OCI-LY7 (cell line): ENCODE measurements at regions not wholly inside any gene's neighbourhood (a gene's known extent, or its start where the extent isn't known, plus 50 kb on each side); places are given as distances from the start of the nearest gene placed in this dataset.

Experiments used
- BruUV-seq: library from RNA; stranded (reverse); fragments of 400-500 nt; replicated peaks from 2 replicates; lab custom pipeline; 2021; lab: Mats Ljungman, UMichigan
- CTCF ChIA-PET: fragments of 300-600 bp; sonication (Branson Sonifier 250); formaldehyde crosslinking; loops from one replicate; lab custom pipeline; 2022; ENCODE audit warnings: antibody characterized with exemption; ENCODE audit not compliant: unreplicated experiment; lab: Charles Lee
- POLR2A ChIA-PET: fragments of 300-600 bp; sonication (Branson Sonifier 250); formaldehyde crosslinking; loops from one replicate; lab custom pipeline; 2022; ENCODE audit warnings: antibody characterized with exemption; lab: Charles Lee
- DNase-seq: peaks from one replicate; pipeline ENCODE4 v3.0.0-alpha.2; 2015; ENCODE audit warnings: low spot score
- H2AFZ ChIP-seq: fragments of 200-600 bp; sonication (generic), shearing (Covaris generic); 2 replicates; pipeline ENCODE4 v1.6.1; 2014; ENCODE audit warnings: mild to moderate bottlenecking, antibody characterized with exemption, low read length, moderate library complexity
- H3K27ac ChIP-seq: fragments of 200-600 bp; sonication (generic); 2 replicates; pipeline ENCODE4 v1.5.1; 2014; ENCODE audit warnings: mixed run types, low read depth, mild to moderate bottlenecking, moderate library complexity, low read length, inconsistent platforms; ENCODE audit not compliant: poor library complexity, severe bottlenecking
- H3K36me3 ChIP-seq: fragments of 200-600 bp; sonication (generic); 2 replicates; pipeline ENCODE4 v1.6.1; 2014; ENCODE audit warnings: mild to moderate bottlenecking, antibody characterized with exemption, low read length, moderate library complexity, mixed read lengths; ENCODE audit not compliant: insufficient read depth
- H3K4me1 ChIP-seq: fragments of 200-600 bp; sonication (generic); 2 replicates; pipeline ENCODE4 v1.5.1; 2014; ENCODE audit warnings: mild to moderate bottlenecking, low read length; ENCODE audit not compliant: insufficient read depth, poor library complexity, severe bottlenecking
- H3K4me2 ChIP-seq: fragments of 200-600 bp; sonication (generic); 2 replicates; pipeline ENCODE4 v1.6.1; 2014; ENCODE audit warnings: mild to moderate bottlenecking, low read length
- H3K4me3 ChIP-seq: fragments of 200-600 bp; sonication (generic); 2 replicates; pipeline ENCODE4 v1.5.1; 2014; ENCODE audit warnings: mild to moderate bottlenecking, low read depth, low read length; ENCODE audit not compliant: poor library complexity, severe bottlenecking
- H3K79me2 ChIP-seq: fragments of 200-600 bp; sonication (generic); 2 replicates; pipeline ENCODE4 v1.6.1; 2016; ENCODE audit warnings: low read depth, mild to moderate bottlenecking, low read length, moderate library complexity, mixed read lengths; ENCODE audit not compliant: insufficient read depth
- H3K9me2 ChIP-seq: fragments of 200-600 bp; sonication (generic); 2 replicates; pipeline ENCODE4 v1.6.1; 2016; ENCODE audit warnings: mild to moderate bottlenecking, low read length, mixed read lengths; ENCODE audit not compliant: insufficient read depth
- H3K9me3 ChIP-seq: fragments of 200-600 bp; sonication (generic); 2 replicates; pipeline ENCODE4 v1.6.1; 2014; ENCODE audit warnings: mild to moderate bottlenecking, mixed run types, low read length, mixed read lengths
- H4K20me1 ChIP-seq: fragments of 200-600 bp; sonication (generic); 2 replicates; pipeline ENCODE4 v1.6.1; 2014; ENCODE audit warnings: mild to moderate bottlenecking, antibody characterized with exemption, low read length, moderate library complexity, mixed read lengths; ENCODE audit not compliant: insufficient read depth
- CTCF ChIP-seq: fragments of 200-600 bp; sonication (generic); conservative IDR thresholded peaks from 2 replicates; pipeline ENCODE4 v1.5.1; 2014; ENCODE audit warnings: mild to moderate bottlenecking, antibody characterized with exemption, low read length, moderate library complexity, mixed read lengths
- EZH2phosphoT487 ChIP-seq: fragments of 200-600 bp; sonication (generic); IDR thresholded peaks from 2 replicates; pipeline ENCODE4 v1.6.1; 2018; ENCODE audit warnings: low read depth, borderline replicate concordance, mild to moderate bottlenecking, mixed run types, antibody characterized with exemption, low read length, moderate library complexity, mixed read lengths
- intact Hi-C: fragments of 100-400 bp; cut with micrococcal nuclease; formaldehyde crosslinking; loops from one replicate; pipeline ENCODE4 v1.10.0; 2022; ENCODE audit not compliant: unreplicated experiment

- Histone ChIP-seq H3K79me2 (no peaks in the 10 kb centered on the region), H3K9me3 (no peaks in the 10 kb centered on the region), H3K4me3 (no peak overlapping the region), H2AFZ (no peak overlapping the region), H3K4me2 (no peak overlapping the region), H4K20me1 (no peaks in the 10 kb centered on the region), H3K9me2 (no peaks in the 10 kb centered on the region), H3K4me1 (peaks cover 7% of the 10 kb centered on the region), H3K36me3 (no peaks in the 10 kb centered on the region), H3K27ac (no peak overlapping the region)
- TF ChIP-seq CTCF (no peak), EZH2phosphoT487 (no peak)
- no peak for DNase-seq
- POLR2A ChIA-PET = interaction anchor here (0.5 kb wide), 1 partner anchor 27 kb away, joined by 4 read pairs; no protein-coding TSS in a partner anchor
- BruUV-seq = no TSS peak
- intact Hi-C loops = no loop called here
- CTCF ChIA-PET = no interaction called here
Observed at GRCh38 chr18:2417861-2418610, 153.3 kb downstream of the METTL4 start.

GRCh38 chr18:2420367-2420766 is 150.9 kb downstream of the METTL4 start:
- peaks cover 7% of the 10 kb centered on the region for H3K4me1 ChIP-seq
- no peak overlapping the region for H3K27ac ChIP-seq
- DNase-seq = no peak
- H3K36me3 ChIP-seq = no peaks in the 10 kb centered on the region
- H2AFZ ChIP-seq = no peak overlapping the region
- no TSS peak for BruUV-seq
- H3K9me2 ChIP-seq = no peaks in the 10 kb centered on the region
- no peaks in the 10 kb centered on the region for H4K20me1 ChIP-seq
- CTCF ChIA-PET = no interaction called here
- TF ChIP-seq EZH2phosphoT487 = no peak
- no peak for TF ChIP-seq CTCF
- POLR2A ChIA-PET = interaction anchor here (0.9 to 1.0 kb wide), 2 partner anchors 23 to 27 kb away, joined by 3 read pairs; no protein-coding TSS in a partner anchor
- H3K4me2 ChIP-seq = no peak overlapping the region
- intact Hi-C loops = no loop called here
- H3K79me2 ChIP-seq = no peaks in the 10 kb centered on the region
- no peak overlapping the region for H3K4me3 ChIP-seq
- no peaks in the 10 kb centered on the region for H3K9me3 ChIP-seq

- Histone ChIP-seq H4K20me1 (no peaks in the 10 kb centered on the region), H3K79me2 (no peaks in the 10 kb centered on the region), H3K27ac (no peak overlapping the region), H3K4me1 (peaks cover 7% of the 10 kb centered on the region), H2AFZ (no peak overlapping the region), H3K4me2 (no peak overlapping the region), H3K9me2 (no peaks in the 10 kb centered on the region), H3K36me3 (no peaks in the 10 kb centered on the region), H3K9me3 (no peaks in the 10 kb centered on the region; the same call in 1 of the 2 replicates), H3K4me3 (no peak overlapping the region)
- no peak for TF ChIP-seq EZH2phosphoT487
- no peak for TF ChIP-seq CTCF
- POLR2A ChIA-PET = interaction anchor here (0.7 kb wide), 1 partner anchor 292 kb away, joined by 3 read pairs; no protein-coding TSS in a partner anchor
- DNase-seq = no peak
- no TSS peak for BruUV-seq
- intact Hi-C loops = no loop called here
- CTCF ChIA-PET = no interaction called here
Observed at GRCh38 chr18:2423761-2424160, 147.5 kb downstream of the METTL4 start.
